HCT116 (cell line): ENCODE measurements at regions not wholly inside any gene's neighbourhood (a gene's known extent, or its start where the extent isn't known, plus 50 kb on each side); places are given as distances from the start of the nearest gene placed in this dataset.

Experiments
- CTCF ChIP-seq, 3 experiments: fragments of 200-600 bp in 1 of 3; sonication (generic) in 1 of 3; IDR thresholded peaks in 2 of 3; conservative IDR thresholded peaks in 1 of 3; 2 replicates each; pipeline ENCODE4 v1.5.1; 2012 to 2017; ENCODE audit warnings: low read depth in 2 of 3, low read length in 2 of 3, antibody characterized with exemption in 1 of 3, borderline replicate concordance in 1 of 3, control low read depth in 1 of 3, mild to moderate bottlenecking in 1 of 3, mixed read lengths in 1 of 3, mixed run types in 1 of 3, moderate library complexity in 1 of 3; ENCODE audit not compliant: insufficient read depth in 1 of 3
- POLR2A ChIP-seq: IDR thresholded peaks from 2 replicates; pipeline ENCODE4 v1.7.0; 2011; ENCODE audit warnings: borderline replicate concordance; ENCODE audit not compliant: insufficient read depth, insufficient read length; ENCODE audit errors: extremely low read depth
- TCF7L2 ChIP-seq: IDR thresholded peaks from 2 replicates; pipeline ENCODE4 v1.7.0; 2011; ENCODE audit warnings: borderline replicate concordance, inconsistent platforms; ENCODE audit not compliant: insufficient read depth, insufficient read length; ENCODE audit errors: extremely low read depth

GRCh38 chr1:116302281-116302680 lies 70.8 kb upstream of the ATP1A1 start:
- TF ChIP-seq POLR2A (no peak), CTCF (IDR thresholded peaks at IDR 0.05 in 2 of 3, conservative IDR thresholded peaks at IDR 0.05 in 1 of 3; ENCODE audit: borderline replicate concordance in 1 of 3, insufficient read depth in 1 of 3, low read depth in 2 of 3, low read length in 2 of 3) (no peak), TCF7L2 (no peak)
